ENCODE measurements at regions not wholly inside any gene's neighbourhood (a gene's known extent, or its start where the extent isn't known, plus 50 kb on each side); places are given as distances from the start of the nearest gene placed in this dataset.

DNA sequence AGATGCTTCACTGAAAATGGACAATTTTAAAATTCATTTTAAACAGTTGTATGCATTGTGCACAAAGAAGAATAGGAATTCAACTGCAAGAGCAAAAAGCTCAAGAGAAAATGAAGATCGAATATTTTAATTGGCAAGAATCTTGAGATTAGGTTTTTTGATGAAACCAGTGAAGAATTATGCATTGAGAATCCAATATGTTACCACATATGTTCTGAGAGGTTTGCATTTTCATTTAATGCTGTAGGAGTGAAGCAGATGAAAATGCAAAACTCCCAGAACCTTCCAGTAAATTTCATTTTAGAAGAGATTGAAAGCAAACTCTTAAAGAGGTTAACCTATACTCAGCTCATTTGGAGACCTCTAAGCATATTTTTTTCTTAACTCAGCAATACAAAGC is 298.0 kb downstream of the OLFM3 start:
- no peak for DNase-seq (ENCODE audit: low read depth, low spot score)

DNA sequence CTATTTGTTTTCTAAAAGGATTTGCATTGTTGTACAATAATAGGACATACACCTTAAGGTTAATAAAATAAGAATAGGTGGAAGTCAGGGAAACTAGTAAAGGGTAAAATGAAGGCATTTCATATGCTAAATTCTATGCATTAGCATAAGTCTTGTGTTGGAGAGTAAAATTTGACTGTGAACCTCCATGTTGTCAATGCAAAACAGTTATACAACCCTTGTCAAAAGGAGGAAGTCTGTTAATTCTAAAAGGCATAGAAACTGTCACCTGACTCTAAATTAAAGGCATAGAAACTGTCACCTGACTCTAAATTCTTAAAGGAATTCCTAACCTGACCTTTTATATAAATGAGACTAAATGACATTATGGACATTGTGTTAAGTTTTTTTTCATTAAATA is 291.8 kb downstream of the OLFM3 start:
- no peak for DNase-seq (ENCODE audit: low read depth, low spot score)

DNA sequence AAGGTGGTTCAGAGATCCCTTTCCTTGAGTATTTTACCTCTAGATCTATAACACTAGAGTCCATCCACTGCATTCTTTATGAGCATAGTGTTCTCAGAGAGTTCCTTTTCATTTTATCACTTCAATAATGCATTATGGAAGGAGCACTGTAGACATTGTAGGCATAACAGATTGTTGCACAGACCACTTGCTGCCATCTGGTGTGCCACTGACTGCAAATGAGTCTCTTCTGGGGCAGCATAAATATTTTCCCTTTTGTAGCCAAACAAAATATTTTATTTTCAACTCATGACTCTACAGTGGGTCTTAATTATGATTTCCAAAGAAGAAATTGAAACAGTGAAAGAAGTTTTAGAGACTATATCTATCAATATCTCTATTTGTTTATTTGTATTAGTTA is 290.4 kb downstream of the OLFM3 start:
- no peak for DNase-seq (ENCODE audit: low read depth, low spot score)

DNA sequence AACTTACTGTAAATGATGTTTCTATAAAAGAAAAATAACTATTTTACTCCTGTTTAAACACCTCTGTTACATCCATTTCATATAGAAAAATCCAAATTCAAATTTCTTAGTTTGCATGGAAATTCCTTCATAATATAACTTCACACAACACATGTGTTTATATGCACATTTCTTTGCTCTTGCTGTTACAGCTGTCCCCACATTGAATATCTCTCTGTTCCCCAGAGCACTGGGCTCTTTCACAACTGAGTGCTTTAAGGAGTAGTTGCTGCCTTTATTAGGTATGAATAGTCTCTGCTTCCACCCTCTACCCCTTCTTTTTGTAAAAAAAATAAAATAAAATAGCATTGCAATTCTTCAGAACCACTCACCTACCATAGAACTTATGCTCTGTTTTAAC is 287.0 kb downstream of the OLFM3 start:
- no peak for DNase-seq (ENCODE audit: low read depth, low spot score)

DNA sequence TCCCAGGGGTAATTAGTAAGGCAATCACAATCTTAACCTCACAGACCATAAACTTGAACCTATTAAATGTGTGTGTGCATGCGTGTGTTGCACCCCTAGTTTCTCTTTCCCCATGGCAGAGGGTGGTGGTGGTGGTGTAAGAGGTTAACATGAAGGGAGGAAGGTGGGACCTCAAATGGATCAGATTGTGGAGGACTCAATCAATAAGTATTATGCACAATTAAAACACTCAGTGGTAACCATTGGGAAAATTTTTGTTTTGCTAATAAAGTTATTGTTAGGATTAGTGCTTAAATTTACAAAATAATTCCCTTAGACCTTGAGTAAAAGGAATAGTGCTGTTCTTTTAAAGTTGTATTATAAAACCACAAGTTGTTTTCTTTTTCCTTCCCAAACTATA is 283.0 kb downstream of the OLFM3 start:
- no peak for DNase-seq (ENCODE audit: low read depth, low spot score)

DNA sequence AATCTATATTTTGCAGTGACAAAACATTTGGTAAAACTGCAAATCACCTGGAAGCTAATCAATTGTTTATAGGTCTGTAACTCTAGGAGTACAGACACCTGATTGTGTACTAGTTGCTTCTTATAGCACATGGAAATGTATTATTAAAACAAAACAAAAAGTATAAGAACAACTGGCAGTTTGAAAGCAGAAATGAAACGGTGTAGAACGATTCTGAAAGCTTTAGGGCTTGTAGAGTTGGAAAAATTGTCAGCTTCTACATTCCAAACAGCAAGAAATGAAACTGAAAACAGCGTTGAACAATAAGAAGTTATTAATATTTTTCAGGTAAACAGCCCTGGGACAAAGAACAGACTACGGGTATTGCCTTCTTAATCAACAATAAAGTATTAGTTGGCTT is 273.3 kb downstream of the OLFM3 start:
- no peak for DNase-seq (ENCODE audit: low read depth, low spot score)

DNA sequence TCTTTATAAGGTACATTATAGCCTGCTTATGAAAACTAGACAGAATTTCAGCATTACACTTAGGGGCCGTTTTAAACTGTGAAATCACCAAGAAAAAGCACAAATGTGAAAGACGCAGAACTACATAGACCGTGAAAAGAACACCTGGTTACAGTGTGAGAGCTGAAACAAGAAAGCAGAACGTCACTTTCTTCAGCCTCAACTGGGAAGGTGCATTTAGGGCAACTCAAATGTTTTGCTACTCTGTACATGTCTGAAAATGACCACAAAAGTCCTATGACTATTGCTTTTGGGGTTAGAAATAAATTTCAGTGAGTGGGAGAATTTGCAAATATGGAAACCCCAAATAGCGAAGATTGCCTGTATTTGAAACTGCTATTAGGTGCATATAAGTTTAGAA is 268.7 kb downstream of the OLFM3 start:
- DNase-seq (ENCODE audit: low read depth, low spot score) = no peak

DNA sequence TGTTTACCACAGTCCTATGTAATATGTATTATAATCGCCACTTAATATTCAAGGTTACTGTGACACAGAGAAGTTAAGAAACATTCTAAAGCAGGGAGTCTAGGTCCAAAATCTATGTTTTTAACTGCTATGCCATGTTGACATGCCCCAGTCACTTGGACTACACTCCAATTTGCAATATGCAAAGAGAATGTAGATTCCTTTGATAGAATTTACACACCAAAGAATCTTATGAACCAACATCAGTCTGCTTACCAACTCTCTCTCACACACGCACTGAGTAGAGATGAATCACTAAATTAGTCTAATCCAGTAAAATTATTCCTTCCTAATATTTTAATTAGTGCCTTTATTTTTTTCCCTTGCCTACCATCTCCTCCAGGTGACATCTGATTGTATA is 266.2 kb downstream of the OLFM3 start:
- no peak for DNase-seq (ENCODE audit: low read depth, low spot score)

DNA sequence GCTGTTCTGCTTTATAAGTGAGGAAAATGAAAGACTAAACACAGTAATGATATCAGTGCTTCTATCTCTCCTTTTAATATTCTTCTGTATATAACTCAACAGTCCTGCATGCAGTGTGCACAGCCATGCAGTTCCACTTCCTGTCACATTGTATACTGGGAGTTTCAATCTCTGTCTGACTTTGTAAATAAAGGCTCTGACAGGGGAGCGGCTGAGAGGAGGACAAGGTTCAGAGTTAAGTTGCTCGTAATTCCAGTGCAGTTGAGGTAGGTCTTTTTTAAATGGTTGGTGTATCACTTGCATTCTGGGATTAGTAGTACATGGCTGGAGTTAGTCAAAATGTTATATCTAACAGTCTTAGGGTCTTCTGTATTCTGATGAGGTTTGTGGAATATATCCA is 264.5 kb downstream of the OLFM3 start:
- no peak for DNase-seq (ENCODE audit: low read depth, low spot score)

DNA sequence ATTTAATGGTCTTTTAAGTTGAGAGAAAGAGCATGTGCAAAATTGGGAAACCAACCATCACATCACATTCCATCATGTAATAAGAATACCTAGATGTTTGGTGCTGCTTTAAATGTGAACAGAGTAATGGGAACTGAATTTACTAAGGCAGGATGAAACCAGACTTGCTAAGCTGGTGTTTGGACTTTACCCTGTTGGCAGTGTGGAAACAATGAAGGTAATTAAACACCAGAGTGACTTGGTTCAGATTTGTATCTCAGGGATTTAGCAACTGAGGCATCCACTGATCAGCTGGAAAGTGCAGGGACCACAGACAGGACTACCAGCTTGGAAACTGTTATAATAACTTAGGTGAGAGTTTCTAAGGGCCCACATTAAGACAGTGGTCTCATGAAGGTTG is 263.4 kb downstream of the OLFM3 start:
- no peak for DNase-seq (ENCODE audit: low read depth, low spot score)

DNA sequence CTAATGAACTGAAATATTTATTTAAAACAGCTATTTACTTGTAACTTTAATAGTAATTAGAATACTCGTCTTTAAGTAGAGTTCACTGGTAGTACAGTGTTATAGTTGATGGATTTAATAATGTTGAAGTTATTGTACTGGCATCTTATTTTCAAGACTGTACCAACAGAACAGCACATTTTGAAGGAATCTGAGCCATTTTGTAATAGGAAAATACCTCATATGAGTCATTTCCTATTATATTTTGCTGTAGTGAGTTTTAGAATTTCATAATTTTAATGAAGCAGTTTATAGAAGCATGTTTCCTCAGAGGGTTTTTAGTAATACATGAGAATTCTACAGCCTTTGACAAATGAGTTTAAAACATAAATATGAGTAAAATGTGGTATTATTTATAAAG is 258.3 kb downstream of the OLFM3 start:
- no peak for DNase-seq (ENCODE audit: low read depth, low spot score)

DNA sequence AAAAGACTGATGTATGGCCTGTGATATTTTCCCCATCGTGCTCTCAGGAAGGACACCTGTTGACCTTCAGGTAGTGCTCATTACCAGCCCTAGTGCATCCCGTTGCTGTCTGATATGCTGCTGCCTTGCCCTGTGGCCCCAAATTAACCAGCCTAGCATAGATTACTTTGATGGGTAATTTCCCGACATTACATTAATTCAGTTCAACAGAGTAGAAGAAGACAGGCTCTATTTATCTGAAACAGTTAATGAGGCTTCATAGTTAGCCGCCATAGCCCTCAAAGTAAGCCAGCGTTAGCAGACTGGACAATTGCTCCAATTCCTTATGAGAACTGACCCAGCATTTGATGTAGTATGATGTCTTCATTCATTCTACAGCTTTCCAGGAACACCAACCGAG is 257.6 kb downstream of the OLFM3 start:
- no peak for DNase-seq (ENCODE audit: low read depth, low spot score)

DNA sequence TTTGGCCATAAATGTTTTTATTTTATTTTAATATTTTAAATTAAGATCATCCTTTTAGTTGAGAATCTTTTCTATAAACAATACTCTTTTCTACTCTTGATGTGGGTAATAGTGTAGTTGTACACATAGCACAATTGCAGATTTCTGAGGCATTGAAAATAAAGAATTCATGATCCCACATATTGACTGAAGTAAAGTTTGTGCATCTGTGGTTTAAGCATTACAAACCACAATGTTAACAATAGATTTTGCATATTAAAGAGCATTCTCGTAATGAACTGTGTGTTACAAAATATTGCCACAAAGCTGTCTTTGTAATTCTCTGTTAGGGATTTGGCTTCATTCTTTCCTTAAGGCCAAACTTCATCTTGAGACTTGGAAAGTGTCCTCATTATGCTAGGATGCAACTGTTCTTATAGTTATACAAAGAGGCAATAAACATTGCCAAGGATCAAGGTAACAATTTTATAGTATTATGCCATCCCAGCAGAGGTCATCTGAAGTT is 256.8 kb downstream of the OLFM3 start:
- no peak for DNase-seq (ENCODE audit: low read depth, low spot score)

DNA sequence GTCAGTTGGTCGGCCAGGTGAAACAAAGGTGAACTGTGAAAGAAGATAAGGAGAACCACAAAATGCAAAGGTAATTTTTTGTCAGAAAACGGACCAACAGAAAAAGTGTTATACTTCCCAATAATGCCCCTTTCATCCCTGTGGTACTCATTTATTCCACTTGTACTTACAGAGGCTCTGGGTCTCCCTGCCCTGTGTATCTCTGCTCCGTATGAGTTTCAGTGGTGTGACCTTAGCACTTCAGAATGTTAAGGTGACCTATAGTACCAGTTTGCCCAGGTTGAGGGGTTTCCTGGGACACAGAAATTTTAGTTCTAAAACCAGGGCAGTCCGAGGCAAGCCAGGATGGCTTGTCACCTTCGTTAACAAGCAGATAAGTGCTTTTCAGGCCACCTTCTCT is 254.8 kb downstream of the OLFM3 start:
- no peak for DNase-seq (ENCODE audit: low read depth, low spot score)

DNA sequence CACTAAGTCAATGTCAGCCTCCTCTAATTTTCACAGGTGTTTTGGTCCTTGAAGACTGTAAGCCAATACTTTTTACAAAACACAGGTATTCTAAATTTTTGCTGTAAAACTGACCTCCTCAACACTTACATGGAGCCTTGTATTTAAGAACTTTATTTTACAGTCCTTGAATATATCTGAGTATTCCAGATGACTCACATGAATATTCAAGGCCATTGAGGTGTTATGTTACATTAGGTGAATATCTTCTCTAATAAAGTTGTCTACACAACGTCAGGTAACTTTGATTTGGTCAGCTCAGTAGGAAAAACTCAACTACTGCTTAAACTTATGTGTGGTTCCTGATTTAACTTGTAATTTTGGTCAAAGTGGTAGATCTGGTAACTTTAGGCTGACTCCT is 254.2 kb downstream of the OLFM3 start:
- DNase-seq (ENCODE audit: low read depth, low spot score) = no peak

DNA sequence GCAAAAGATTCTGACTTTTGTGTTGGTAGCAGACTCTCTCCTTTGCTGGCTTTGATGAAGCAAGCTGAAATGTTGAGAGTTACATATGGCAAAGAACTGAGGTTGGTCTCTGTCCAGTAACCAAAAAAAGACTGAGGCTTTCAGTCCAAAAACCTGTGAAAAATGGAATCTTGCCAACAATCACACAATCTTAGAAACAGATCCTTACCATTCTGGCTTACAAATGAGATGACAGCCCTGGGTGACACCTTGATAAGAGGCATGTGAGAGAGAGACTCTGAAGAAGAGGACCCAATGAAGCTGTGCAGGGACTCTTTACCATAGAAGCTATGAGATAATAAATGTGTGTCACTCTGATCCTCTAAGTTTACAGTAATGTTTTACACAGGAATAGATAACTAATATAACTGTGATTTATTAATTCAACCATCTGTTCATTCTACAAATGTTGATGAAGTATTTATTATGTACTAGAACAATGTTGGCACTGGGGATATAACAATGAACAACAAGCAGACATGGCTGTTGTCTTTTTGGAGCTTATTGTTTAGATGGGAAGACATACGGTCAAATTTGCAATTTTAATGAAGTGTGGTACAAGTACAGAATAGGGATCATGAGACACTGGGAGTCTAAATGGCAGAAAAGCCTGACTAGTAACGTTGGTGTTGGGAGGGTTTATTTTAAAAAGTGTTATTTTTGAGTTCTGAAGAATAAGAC is 251.0 kb downstream of the OLFM3 start:
- DNase-seq (ENCODE audit: low read depth, low spot score) = no peak

DNA sequence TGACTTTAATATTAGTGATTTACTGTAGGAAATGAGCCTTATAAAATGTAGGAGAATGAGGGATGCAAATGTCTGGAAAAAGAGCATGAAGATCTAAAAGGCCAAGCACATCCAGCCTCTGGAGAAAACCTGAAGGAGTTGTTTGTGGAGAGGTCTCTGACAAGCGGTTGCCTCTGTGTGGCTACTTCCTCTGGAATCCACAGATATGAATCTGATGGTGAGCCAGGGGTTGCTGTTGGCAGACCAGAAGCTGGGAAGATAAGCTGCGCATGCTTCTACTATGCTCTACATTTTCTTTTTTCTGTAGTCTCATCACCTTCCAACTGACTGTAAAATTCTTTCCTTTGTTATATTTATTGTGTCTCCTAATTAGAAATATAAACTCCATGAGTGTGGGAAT is 248.6 kb downstream of the OLFM3 start:
- DNase-seq (ENCODE audit: low read depth, low spot score) = no peak

Measured in ELF-1 (cell line).